ENCODE measurements at regions not wholly inside any gene's neighbourhood (a gene's known extent, or its start where the extent isn't known, plus 50 kb on each side); places are given as distances from the start of the nearest gene placed in this dataset.

GRCh38 chrX:4118666-4119530 is 405.4 kb upstream of the PRKX start:
- Histone ChIP-seq H2AK5ac (ENCODE audit: low read depth, low read length) (no peak overlapping the region), H2AK9ac (replicated peaks; ENCODE audit: low read depth, low read length, poor library complexity) (no peak overlapping the region), H3K79me1 (ENCODE audit: low read depth in 1 of 2, low read length in 2 of 2) (no peaks in the 10 kb centered on the region), H2BK15ac (ENCODE audit: low read depth, low read length) (no peak overlapping the region), H4K20me1 (ENCODE audit: insufficient read depth, low read length) (no peaks in the 10 kb centered on the region), H2BK5ac (ENCODE audit: low read depth, low read length, poor library complexity, severe bottlenecking) (no peak overlapping the region), H3K4ac (ENCODE audit: low read depth, low read length) (no peak overlapping the region), H3K36me3 (ENCODE audit: control insufficient read depth, insufficient read depth, low read length) (no peaks in the 10 kb centered on the region), H4K91ac (ENCODE audit: insufficient read depth, low read depth, low read length) (no peak overlapping the region), H2BK120ac (ENCODE audit: low read depth, low read length) (no peak overlapping the region), H3K4me1 (ENCODE audit: control insufficient read depth, insufficient read depth, low read length) (no peaks in the 10 kb centered on the region), H2AFZ (replicated peaks; ENCODE audit: low read length, poor library complexity) (no peak overlapping the region), H4K5ac (ENCODE audit: low read depth, low read length) (no peak overlapping the region), H3K4me2 (ENCODE audit: low read depth, low read length) (no peak overlapping the region), H3K9ac (ENCODE audit: low read depth, low read length) (no peak overlapping the region), H3K9me1 (ENCODE audit: insufficient read depth, low read length) (no peaks in the 10 kb centered on the region), H3K56ac (ENCODE audit: extremely low read depth, insufficient read depth, low read length) (no peak overlapping the region), H4K8ac (ENCODE audit: low read depth in 2 of 2, low read length in 2 of 2) (no peak overlapping the region), H3K27ac (ENCODE audit: insufficient read depth, low read length) (no peak overlapping the region), H3K18ac (ENCODE audit: low read depth, low read length) (no peak overlapping the region), H3K27me3 (ENCODE audit: control insufficient read depth, insufficient read depth, low read length) (no peaks in the 10 kb centered on the region), H3K14ac (replicated peaks; ENCODE audit: low read depth, low read length) (no peak overlapping the region), H3K9me3 (ENCODE audit: control insufficient read depth, insufficient read depth, low read length) (peaks cover 15% of the 10 kb centered on the region), H2BK20ac (ENCODE audit: low read depth, low read length) (no peak overlapping the region), H3K23ac (ENCODE audit: low read depth, low read length) (no peak overlapping the region), H3K4me3 (ENCODE audit: insufficient read depth, low read depth, low read length) (no peak overlapping the region)
- intact Hi-C loops (cut with micrococcal nuclease) (no loop called here), dilution Hi-C loops (cut with HindIII; ENCODE audit: low sequenced_read_pairs, unreplicated experiment) (no loop called here), in situ Hi-C loops (cut with MboI; ENCODE audit: low sequenced_read_pairs) (no loop called here)
- CTCF ChIA-PET = no interaction called here
- POLR2A ChIA-PET (ENCODE audit: unreplicated experiment) = no interaction called here
- DNase-seq (no peak), ATAC-seq (ENCODE audit: low read depth) (no peak)
- TF ChIP-seq CEBPB (IDR thresholded peaks at IDR 0.05; ENCODE audit: low read depth, low read length) (no peak), NFE2L2 (IDR thresholded peaks at IDR 0.05; ENCODE audit: low read depth, low read length) (no peak), MAFK (IDR thresholded peaks at IDR 0.05; ENCODE audit: low read depth, low read length) (peak; percentile 86)
- WGBS, 2 experiments (ENCODE audit: extremely low coverage in 2 of 2, insufficient read length in 1 of 2) = 100% methylated on average over 2 of the region's 8 CpGs; no CpG with 5 or more reads in 1 of the 2 experiments
- BruUV-seq (replicated peaks) = no TSS peak

Measured in IMR-90 (cell line).